Adrenal gland (tissue), 9 donors: ENCODE measurements at regions not wholly inside any gene's neighbourhood (a gene's known extent, or its start where the extent isn't known, plus 50 kb on each side); places are given as distances from the start of the nearest gene placed in this dataset.

Experiments used
- DNase-seq, 7 donors: peaks; one replicate each; pipeline ENCODE4 v3.0.0-alpha.2; 2019 to 2020
- H3K27ac ChIP-seq, 5 donors: fragments of 200-600 bp; sonication (generic) in 4 of 5; 1 replicate in 3 of 5; 2 replicates in 2 of 5; pipeline versions ENCODE4 v1.5.1 to v1.8.0; 2016 to 2020; ENCODE audit warnings: mild to moderate bottlenecking in 1 of 5
- H3K27me3 ChIP-seq: fragments of 200-600 bp; 2 replicates; pipeline ENCODE4 v1.8.0; 2021
- H3K36me3 ChIP-seq, 2 donors: fragments of 200-600 bp; replicated peaks in 1 of 2; 1 replicate in 1 of 2; 2 replicates in 1 of 2; pipeline versions ENCODE4 v1.5.1 to v1.8.0; 2018 to 2022
- H3K4me1 ChIP-seq, 2 donors: fragments of 200-600 bp; replicated peaks in 1 of 2; 1 replicate in 1 of 2; 2 replicates in 1 of 2; pipeline versions ENCODE4 v1.5.1 to v1.8.0; 2018 to 2021
- H3K4me3 ChIP-seq, 4 donors: fragments of 200-600 bp; sonication (generic) in 3 of 4; one replicate each; pipeline ENCODE4 v1.5.1; 2016 to 2018
- H3K9me3 ChIP-seq, 3 donors: fragments of 200-600 bp; sonication (generic) in 1 of 3; replicated peaks in 1 of 3; 1 replicate in 2 of 3; 2 replicates in 1 of 3; pipeline versions ENCODE4 v1.5.1 to v1.8.0; 2016 to 2021
- POLR2A ChIP-seq, 2 donors: fragments of 450-650 bp; IDR thresholded peaks; one replicate each; pipeline ENCODE4 v1.6.1; 2017; ENCODE audit warnings: antibody characterized with exemption in 2 of 2, mild to moderate bottlenecking in 2 of 2, moderate library complexity in 1 of 2
- WGBS, 4 donors: extraction: QIAGEN DNeasy Blood & Tissue Kit in 2 of 4; methylation state at CpG; one replicate each; pipeline versions ENCODE4 v1.1.5 to v1.1.7; 2013 to 2017; 5-methylcytosine and 5-hydroxymethylcytosine counted together
- intact Hi-C, 2 donors: fragments of 100-400 bp; cut with DNase I; formaldehyde crosslinking; loops; one replicate each; pipeline versions ENCODE4 v1.14.1 to v1.15.0; 2022 to 2023
- TF ChIP-seq, protein P1 (sequence below), 6 experiments: fragments of 450-650 bp in 4 of 6; fragments of 200-600 bp in 2 of 6; sonication (generic) in 1 of 6; IDR thresholded peaks; 1 replicate in 5 of 6; 2 replicates in 1 of 6; pipeline versions ENCODE4 v1.5.1 to v1.8.0; 2016 to 2021; ENCODE audit warnings: antibody characterized with exemption in 6 of 6, mild to moderate bottlenecking in 2 of 6, moderate library complexity in 1 of 6
- donor health status: healthy with polysubstance abuse.
- donor health status: Bipolar disorder and iron deficiency.
- donor health status: DM: yes; HTN: yes; CAD: no.
- donor health status: DM: no; HTN: no; CAD: no.
- donor health status: DM: no; HTN: no; CAD: no.

DNA sequence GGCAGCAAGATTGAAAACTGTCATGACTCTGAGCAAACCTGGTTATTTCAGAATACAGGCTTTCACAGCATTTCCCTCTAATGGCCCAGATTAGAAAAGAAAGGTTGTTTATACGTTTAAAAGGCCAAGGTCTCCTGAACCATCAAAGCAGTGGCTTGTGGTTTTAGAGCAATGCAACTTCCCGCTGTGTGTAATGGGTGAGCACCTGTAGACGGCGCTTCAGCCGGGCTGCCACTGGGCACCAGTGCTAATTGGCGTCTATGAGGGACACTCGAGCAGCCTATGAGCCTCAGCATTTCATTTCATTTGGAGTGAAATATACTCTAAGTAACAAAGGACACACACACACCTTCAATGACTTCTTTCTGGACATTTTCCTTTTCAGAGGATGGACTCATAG, 671.0 kb upstream of the FZD8 start:
- Histone ChIP-seq H3K9me3 (no peaks in the 10 kb centered on the region), H3K27me3 (no peaks in the 10 kb centered on the region), H3K4me1 (no peaks in the 10 kb centered on the region), H3K36me3 (no peaks in the 10 kb centered on the region), H3K4me3 (no peak overlapping the region), H3K27ac (no peak overlapping the region)
- DNase-seq, result no peak
- TF ChIP-seq POLR2A (IDR thresholded peaks at IDR 0.05), result no peak
- TF ChIP-seq, protein P1, sequence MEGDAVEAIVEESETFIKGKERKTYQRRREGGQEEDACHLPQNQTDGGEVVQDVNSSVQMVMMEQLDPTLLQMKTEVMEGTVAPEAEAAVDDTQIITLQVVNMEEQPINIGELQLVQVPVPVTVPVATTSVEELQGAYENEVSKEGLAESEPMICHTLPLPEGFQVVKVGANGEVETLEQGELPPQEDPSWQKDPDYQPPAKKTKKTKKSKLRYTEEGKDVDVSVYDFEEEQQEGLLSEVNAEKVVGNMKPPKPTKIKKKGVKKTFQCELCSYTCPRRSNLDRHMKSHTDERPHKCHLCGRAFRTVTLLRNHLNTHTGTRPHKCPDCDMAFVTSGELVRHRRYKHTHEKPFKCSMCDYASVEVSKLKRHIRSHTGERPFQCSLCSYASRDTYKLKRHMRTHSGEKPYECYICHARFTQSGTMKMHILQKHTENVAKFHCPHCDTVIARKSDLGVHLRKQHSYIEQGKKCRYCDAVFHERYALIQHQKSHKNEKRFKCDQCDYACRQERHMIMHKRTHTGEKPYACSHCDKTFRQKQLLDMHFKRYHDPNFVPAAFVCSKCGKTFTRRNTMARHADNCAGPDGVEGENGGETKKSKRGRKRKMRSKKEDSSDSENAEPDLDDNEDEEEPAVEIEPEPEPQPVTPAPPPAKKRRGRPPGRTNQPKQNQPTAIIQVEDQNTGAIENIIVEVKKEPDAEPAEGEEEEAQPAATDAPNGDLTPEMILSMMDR (IDR thresholded peaks at IDR 0.05), result no peak
- 63 to 71% (median 65%) methylated on average over 7 of the region's 7 CpGs for WGBS, 4 donors
- intact Hi-C loops, result no loop called here

DNA sequence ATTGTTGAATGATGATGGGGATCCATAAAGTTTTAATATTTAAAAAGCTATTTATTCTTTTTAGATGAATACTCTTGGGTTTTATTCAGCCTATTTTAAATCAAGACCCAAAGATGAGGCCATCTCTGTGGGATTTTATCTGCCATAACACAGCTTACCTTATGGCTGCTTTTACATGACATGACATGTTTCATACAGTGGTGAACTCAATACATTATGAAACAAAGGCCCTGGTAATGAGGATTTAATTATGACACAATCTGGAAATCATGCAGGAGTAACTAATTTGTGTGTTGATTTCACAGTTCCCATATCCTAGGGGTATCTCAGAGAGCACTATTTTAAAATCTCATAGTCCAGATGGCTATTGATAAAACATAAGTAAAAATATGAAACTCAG, 661.8 kb upstream of the FZD8 start:
- no peaks in the 10 kb centered on the region for H3K27me3 ChIP-seq
- no peak for DNase-seq
- TF ChIP-seq, protein P1 (IDR thresholded peaks at IDR 0.05), result no peak
- no peak for TF ChIP-seq POLR2A (IDR thresholded peaks at IDR 0.05)
- H3K4me1 ChIP-seq, result no peaks in the 10 kb centered on the region
- no peak overlapping the region for H3K4me3 ChIP-seq
- H3K27ac ChIP-seq, result no peak overlapping the region
- no peaks in the 10 kb centered on the region for H3K36me3 ChIP-seq
- no peaks in the 10 kb centered on the region for H3K9me3 ChIP-seq
- intact Hi-C loops, result no loop called here

DNA sequence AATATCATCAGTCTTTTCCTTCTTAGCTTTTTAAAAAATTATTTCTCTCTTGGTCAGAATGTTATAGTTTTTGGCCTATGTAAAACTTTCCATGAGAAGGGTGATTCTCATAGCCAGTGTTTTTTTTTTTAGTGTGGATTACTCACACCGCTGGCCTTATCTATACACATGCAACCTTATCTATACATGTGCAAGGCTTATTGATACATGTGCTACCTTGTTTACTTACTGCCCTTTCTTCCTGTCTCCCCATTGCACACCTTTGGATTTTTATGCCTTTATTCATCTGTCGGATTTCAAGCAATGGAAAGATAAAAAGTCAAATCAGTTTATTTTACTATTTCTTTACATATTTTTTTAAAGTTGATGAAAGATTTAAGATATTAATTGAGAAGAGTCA, 660.0 kb upstream of the FZD8 start:
- Histone ChIP-seq H3K9me3 (no peaks in the 10 kb centered on the region), H3K36me3 (no peaks in the 10 kb centered on the region), H3K4me1 (no peaks in the 10 kb centered on the region), H3K27me3 (no peaks in the 10 kb centered on the region), H3K27ac (no peak overlapping the region), H3K4me3 (no peak overlapping the region)
- DNase-seq, result no peak
- intact Hi-C loops, result no loop called here
- TF ChIP-seq, protein P1 (IDR thresholded peaks at IDR 0.05), result no peak
- no peak for TF ChIP-seq POLR2A (IDR thresholded peaks at IDR 0.05)
- 79 to 86% (median 83%) methylated on average over 2 of the region's 2 CpGs for WGBS, 4 donors

DNA sequence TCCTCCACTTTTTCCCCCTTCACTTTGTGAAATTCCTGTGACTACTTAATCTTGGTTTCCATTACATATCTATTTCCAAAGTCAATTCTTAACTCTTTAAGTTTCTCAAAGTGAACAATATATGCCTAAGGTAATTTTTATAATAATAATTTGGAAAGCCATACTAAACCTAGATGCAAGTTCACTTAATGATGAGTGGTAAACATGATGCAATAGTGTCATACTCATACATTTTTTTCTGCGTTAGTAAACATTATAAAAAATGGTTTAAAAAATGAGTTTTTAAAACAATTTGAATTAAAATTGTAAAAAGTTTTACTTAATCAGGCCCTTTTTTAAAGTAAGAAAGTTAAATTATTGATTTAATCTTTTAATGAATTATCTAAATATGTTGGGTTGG, 659.4 kb upstream of the FZD8 start:
- H3K9me3 ChIP-seq, result no peaks in the 10 kb centered on the region
- no peak for DNase-seq
- TF ChIP-seq, protein P1 (IDR thresholded peaks at IDR 0.05), result no peak
- no peak for TF ChIP-seq POLR2A (IDR thresholded peaks at IDR 0.05)
- no peaks in the 10 kb centered on the region for H3K4me1 ChIP-seq
- H3K36me3 ChIP-seq, result no peaks in the 10 kb centered on the region
- H3K27me3 ChIP-seq, result no peaks in the 10 kb centered on the region
- intact Hi-C loops, result no loop called here
- 85 to 97% (median 89%) methylated on average over 1 of the region's 1 CpG for WGBS, 4 donors
- no peak overlapping the region for H3K27ac ChIP-seq
- no peak overlapping the region for H3K4me3 ChIP-seq
